ENCODE measurements at regions not wholly inside any gene's neighbourhood (a gene's known extent, or its start where the extent isn't known, plus 50 kb on each side); places are given as distances from the start of the nearest gene placed in this dataset.

- WGBS, 4 donors, result 50 to 71% (median 71%) methylated on average over 1 of the region's 1 CpG
- H3K27me3 ChIP-seq, result no peaks in the 10 kb centered on the region
- intact Hi-C loops (cut with DNase I), result no loop called here
Observed at GRCh38 chr13:73722120-73722519, 412.1 kb downstream of the KLF12 start.

GRCh38 chr13:73721571-73721970, 412.6 kb downstream of the KLF12 start:
- no peaks in the 10 kb centered on the region for H3K9me3 ChIP-seq (replicated peaks in 1 of 3)
- no peaks in the 10 kb centered on the region for H3K4me1 ChIP-seq (replicated peaks in 1 of 2)
- intact Hi-C loops (cut with DNase I), result no loop called here
- 94 to 100% (median 97%) methylated on average over 4 of the region's 4 CpGs for WGBS, 4 donors
- no peak for DNase-seq
- no peak overlapping the region for H3K27ac ChIP-seq
- H3K27me3 ChIP-seq, result no peaks in the 10 kb centered on the region
- H3K36me3 ChIP-seq (replicated peaks in 1 of 2), result no peaks in the 10 kb centered on the region
- TF ChIP-seq CTCF (IDR thresholded peaks at IDR 0.05) (no peak), POLR2A (IDR thresholded peaks at IDR 0.05) (no peak)
- no peak overlapping the region for H3K4me3 ChIP-seq

More at GRCh38 chr13:73722120-73722519, 412.1 kb downstream of the KLF12 start:
- Histone ChIP-seq H3K27ac (no peak overlapping the region), H3K36me3 (replicated peaks in 1 of 2) (no peaks in the 10 kb centered on the region), H3K4me3 (no peak overlapping the region), H3K4me1 (replicated peaks in 1 of 2) (no peaks in the 10 kb centered on the region), H3K9me3 (replicated peaks in 1 of 3) (no peaks in the 10 kb centered on the region)
- TF ChIP-seq POLR2A (IDR thresholded peaks at IDR 0.05) (no peak), CTCF (IDR thresholded peaks at IDR 0.05) (no peak)
- no peak for DNase-seq

GRCh38 chr13:73720216-73720840, 413.9 kb downstream of the KLF12 start:
- no peak for TF ChIP-seq POLR2A (IDR thresholded peaks at IDR 0.05)
- TF ChIP-seq CTCF (IDR thresholded peaks at IDR 0.05), result no peak
- no peaks in the 10 kb centered on the region for H3K27me3 ChIP-seq
- H3K4me1 ChIP-seq (replicated peaks in 1 of 2), result no peaks in the 10 kb centered on the region
- H3K4me3 ChIP-seq, result no peak overlapping the region
- no peak overlapping the region for H3K27ac ChIP-seq
- DNase-seq, result no peak
- H3K36me3 ChIP-seq (replicated peaks in 1 of 2), result no peaks in the 10 kb centered on the region
- no peaks in the 10 kb centered on the region for H3K9me3 ChIP-seq (replicated peaks in 1 of 3)
- WGBS, 4 donors, result 84 to 87% (median 87%) methylated on average over 5 of the region's 5 CpGs
- intact Hi-C loops (cut with DNase I), result no loop called here

GRCh38 chr13:73718246-73718645, 416.0 kb downstream of the KLF12 start:
- Histone ChIP-seq H3K27ac (no peak overlapping the region), H3K36me3 (replicated peaks in 1 of 2) (no peaks in the 10 kb centered on the region), H3K4me3 (no peak overlapping the region), H3K27me3 (no peaks in the 10 kb centered on the region), H3K9me3 (replicated peaks in 1 of 3) (no peaks in the 10 kb centered on the region), H3K4me1 (replicated peaks in 1 of 2) (no peaks in the 10 kb centered on the region)
- no peak for TF ChIP-seq POLR2A (IDR thresholded peaks at IDR 0.05)
- WGBS, 4 donors, result 87 to 94% (median 92%) methylated on average over 6 of the region's 6 CpGs
- DNase-seq, result no peak
- intact Hi-C loops (cut with DNase I), result no loop called here

GRCh38 chr13:73717632-73718031, 416.6 kb downstream of the KLF12 start:
- H3K27me3 ChIP-seq, result no peaks in the 10 kb centered on the region
- 52 to 77% (median 61%) methylated on average over 2 of the region's 2 CpGs for WGBS, 4 donors
- H3K4me1 ChIP-seq (replicated peaks in 1 of 2), result no peaks in the 10 kb centered on the region
- no peak overlapping the region for H3K4me3 ChIP-seq
- TF ChIP-seq CTCF (IDR thresholded peaks at IDR 0.05), result no peak
- no peak for TF ChIP-seq POLR2A (IDR thresholded peaks at IDR 0.05)
- DNase-seq, result no peak
- no peak overlapping the region for H3K27ac ChIP-seq
- no peaks in the 10 kb centered on the region for H3K9me3 ChIP-seq (replicated peaks in 1 of 3)
- no peaks in the 10 kb centered on the region for H3K36me3 ChIP-seq (replicated peaks in 1 of 2)
- intact Hi-C loops (cut with DNase I), result no loop called here
